GM18867 (cell line): ENCODE measurements at regions not wholly inside any gene's neighbourhood (a gene's known extent, or its start where the extent isn't known, plus 50 kb on each side); places are given as distances from the start of the nearest gene placed in this dataset.
"Not testable (repeated sequence)": the region's sequence is repeated elsewhere in the genome, so short reads cannot be mapped to it uniquely, and the experiment has no call there.

ENCODE experiments used
- ATAC-seq: cut with Tn5 transposase; IDR thresholded peaks from one replicate; pipeline ENCODE4 v1.9.1; 2021; ENCODE audit warnings: mild to moderate bottlenecking, moderate library complexity; ENCODE audit not compliant: unreplicated experiment

- ATAC-seq: not testable (repeated sequence)
Measured at GRCh38 chr16:33992513-33993177, 533.2 kb downstream of the TP53TG3F start.

GRCh38 chr16:33994207-33994606, 534.8 kb downstream of the TP53TG3F start:
- not testable (repeated sequence) for ATAC-seq

- ATAC-seq: not testable (repeated sequence)
Measured at GRCh38 chr16:33995821-33996372, 536.5 kb downstream of the TP53TG3F start.

GRCh38 chr16:34001184-34001583, 541.8 kb downstream of the TP53TG3F start:
- not testable (repeated sequence) for ATAC-seq

DNA sequence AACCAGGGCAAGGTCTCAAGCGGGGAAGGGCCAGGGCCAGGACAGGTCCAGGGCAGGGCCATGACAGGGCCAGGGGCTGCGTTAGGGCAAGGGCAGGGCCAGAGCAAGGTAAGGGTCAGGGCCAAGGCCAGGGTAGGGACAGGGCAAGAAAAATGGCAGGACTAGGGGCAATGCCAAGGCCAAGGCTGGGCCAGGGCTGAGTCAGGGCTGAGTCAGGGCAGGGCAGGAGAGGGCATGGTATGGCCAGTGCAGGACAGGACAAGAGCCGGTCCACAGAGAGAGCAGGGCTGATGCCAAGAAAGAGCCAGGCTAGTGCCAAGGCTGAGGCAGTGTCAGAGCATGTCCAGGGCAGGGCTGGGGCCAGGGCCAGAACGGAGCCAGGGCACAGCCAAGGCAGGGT, 542.5 kb downstream of the TP53TG3F start:
- not testable (repeated sequence) for ATAC-seq

GRCh38 chr16:34014841-34015820, 555.7 kb downstream of the TP53TG3F start:
- not testable (repeated sequence) for ATAC-seq

DNA sequence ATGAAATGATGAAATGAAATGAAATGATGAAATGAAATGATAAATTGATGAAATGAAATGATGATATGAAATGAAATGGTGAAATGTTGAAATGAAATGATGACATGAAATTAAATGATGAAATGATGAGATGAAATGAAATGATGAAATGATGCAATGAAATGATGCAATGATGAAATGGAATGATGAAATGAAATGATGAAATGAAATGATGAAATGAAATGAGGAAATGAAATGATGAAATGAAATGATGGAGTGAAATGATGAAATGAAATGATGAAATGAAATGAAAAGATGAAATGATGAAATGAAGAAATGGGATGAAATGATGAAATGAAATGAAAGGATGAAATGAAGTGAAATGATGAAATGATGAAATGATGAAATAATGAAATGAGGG, 558.9 kb downstream of the TP53TG3F start:
- ATAC-seq: not testable (repeated sequence)

GRCh38 chr16:34050787-34051320, 591.4 kb downstream of the TP53TG3F start:
- ATAC-seq: no peak

DNA sequence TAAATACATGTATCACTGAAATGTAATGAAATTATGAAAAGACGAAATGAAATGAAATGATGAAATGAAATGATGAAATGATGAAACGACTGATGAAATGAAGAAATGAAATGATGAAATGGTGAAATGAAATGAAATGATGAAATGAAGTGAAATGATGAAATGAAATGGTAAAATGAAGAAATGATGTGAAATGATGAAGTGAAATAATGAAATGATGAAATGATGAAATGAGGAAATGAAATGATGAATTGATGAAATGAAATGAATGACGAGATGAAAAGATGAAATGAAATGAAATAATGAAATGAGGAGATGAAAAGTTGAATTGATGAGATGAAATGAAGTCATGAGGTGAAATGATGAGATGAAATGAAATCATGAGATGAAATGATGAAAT, 594.7 kb downstream of the TP53TG3F start:
- ATAC-seq: no peak

DNA sequence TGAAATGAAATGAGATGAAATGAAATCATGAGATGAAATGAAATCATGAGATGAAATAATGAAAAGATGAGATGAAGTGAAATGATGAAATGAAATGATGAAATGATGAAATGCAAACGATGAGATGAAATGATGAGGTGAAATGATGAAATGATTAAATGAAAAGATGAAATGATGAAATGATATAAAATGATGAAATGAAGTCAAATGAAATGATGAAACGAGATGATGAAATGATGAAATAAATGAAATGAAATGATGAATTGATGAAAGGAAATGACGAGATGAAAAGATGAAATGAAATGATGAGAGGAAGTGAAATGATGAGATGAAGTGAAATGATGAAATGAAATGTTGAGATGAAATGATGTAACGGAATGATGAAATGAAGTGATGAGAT, 595.6 kb downstream of the TP53TG3F start:
- ATAC-seq: no peak

- peak; percentile 60 for ATAC-seq
Measured at GRCh38 chr16:34062620-34063253, 603.3 kb downstream of the TP53TG3F start.

GRCh38 chr16:34063498-34064157, 604.2 kb downstream of the TP53TG3F start:
- ATAC-seq: not testable (repeated sequence)

GRCh38 chr16:34064602-34065001, 605.2 kb downstream of the TP53TG3F start:
- not testable (repeated sequence) for ATAC-seq

DNA sequence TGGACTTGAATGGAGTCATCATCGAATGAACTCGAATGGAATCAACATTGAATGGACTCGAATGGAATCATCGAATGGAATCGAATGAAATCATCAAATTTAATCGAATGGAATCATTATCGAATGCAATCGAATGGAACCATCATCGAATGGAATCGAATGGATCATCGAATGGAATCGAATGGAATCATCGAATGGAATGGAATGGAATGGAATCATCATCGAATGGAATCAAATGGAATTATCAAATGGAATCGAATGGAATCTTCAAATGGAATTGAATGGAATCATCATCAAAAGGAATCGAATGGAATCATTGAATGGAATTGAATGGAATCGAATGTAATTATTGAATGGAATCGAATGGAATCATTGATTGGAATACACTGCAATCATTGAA, 610.3 kb downstream of the TP53TG3F start:
- not testable (repeated sequence) for ATAC-seq

DNA sequence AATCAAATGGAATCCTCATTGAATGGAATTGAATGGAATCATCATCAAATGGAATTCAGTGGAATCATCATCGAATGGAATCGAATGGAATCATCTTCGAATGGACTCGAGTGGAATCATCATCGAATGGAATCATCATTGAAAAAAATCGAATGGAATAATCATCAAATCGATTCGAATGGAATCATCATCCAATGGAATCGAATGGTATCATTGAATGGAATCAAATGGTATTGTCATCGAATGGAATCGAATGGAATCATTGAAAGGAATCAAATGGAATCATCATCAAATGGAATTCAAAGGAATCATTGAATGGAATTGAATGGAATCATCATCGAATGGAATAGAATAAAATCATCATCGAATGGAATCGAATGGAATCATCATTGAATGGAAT, 619.3 kb downstream of the TP53TG3F start:
- no peak for ATAC-seq

- not testable (repeated sequence) for ATAC-seq
Measured at GRCh38 chr16:34085038-34085437, 625.6 kb downstream of the TP53TG3F start.

DNA sequence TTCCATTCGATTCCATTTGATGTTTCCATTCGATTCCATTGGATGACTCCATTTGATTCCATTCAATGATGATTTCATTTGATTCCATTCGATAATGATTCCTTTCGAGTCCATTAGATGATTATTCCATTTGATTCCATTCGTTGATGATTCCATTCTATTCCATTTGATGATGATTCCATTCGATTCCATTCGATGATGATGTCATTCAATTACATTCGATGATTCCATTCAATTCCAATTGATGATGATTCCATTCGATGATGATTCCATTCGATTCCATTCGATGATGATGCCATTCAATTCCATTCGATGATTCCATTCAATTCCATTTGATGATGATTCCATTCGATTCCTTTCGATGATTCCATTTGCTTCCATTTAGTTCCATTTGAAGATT, 635.6 kb downstream of the TP53TG3F start:
- ATAC-seq: not testable (repeated sequence)

- not testable (repeated sequence) for ATAC-seq
Measured at GRCh38 chr16:34096911-34097310, 637.5 kb downstream of the TP53TG3F start.

GRCh38 chr16:34097326-34097725, 637.9 kb downstream of the TP53TG3F start:
- not testable (repeated sequence) for ATAC-seq

DNA sequence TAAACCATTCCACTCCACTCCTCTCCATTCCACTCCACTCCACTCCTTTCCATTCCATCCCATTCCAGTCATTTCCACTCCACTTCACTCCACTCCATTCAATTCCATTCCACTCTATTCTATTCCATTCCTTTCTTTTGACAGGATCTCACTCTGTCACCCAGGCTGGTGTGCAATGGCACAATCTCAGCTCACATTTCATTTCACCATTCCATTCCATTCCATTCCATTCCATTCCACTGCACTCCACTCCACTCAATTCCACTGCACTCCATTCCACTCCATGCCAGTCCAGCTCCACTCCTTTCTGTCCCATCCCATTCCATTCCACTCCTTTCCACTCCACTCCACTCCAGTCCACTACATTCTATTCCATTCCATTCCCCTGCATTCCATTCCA, 638.6 kb downstream of the TP53TG3F start:
- ATAC-seq: not testable (repeated sequence)
